CD4-positive, alpha-beta T cell treated with Interleukin-17A for 1 hour (primary cell): ENCODE measurements at regions not wholly inside any gene's neighbourhood (a gene's known extent, or its start where the extent isn't known, plus 50 kb on each side); places are given as distances from the start of the nearest gene placed in this dataset.

Experiments
- DNase-seq: peaks from one replicate; pipeline ENCODE4 v3.0.0-alpha.2; 2020

GRCh38 chr18:44028109-44028508, 652.6 kb upstream of the SETBP1 start:
- no peak for DNase-seq

DNA sequence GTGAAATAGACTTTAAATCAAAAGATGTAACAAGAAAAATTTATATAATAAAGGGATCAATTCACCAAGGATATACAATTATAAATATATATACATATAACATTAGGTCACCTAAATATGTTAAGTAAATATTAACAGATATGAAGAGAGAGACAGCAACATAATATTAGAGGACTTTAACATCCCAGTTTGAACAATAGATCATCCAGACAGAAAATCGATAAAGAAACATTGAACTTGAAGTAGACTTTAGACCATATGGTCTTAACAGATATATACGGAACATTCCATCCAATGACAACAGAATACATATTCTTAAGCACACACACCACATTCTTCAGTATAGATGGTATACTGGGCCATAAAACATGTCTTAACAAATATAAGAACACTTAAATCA, 649.6 kb upstream of the SETBP1 start:
- DNase-seq = no peak

DNA sequence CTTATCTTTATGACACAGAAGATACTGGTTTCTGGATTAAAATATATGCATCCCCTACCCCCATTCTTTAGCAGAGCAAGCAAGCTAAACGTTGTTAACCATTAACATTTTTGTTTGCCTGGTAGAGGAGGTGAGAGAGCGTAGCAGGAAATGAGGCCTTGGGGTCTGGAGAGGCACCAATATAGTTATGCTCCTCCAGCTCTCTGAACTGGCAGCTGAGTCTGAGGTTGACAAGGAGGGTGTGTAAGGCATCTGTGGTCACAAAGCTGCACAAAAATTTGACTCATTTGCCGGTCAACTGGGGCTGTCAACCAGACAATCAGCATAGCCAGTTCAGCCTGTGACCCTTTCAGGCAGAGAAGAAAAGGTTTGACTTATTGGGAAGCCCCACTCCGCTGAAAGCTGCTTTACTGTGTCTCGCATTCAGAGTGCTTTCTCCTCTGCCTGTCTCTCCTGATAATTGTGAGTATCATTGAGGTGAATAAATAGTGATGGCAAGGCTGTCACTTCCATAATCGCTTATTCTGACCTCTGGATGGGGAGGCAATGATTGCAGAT, 647.5 kb upstream of the SETBP1 start:
- no peak for DNase-seq

DNA sequence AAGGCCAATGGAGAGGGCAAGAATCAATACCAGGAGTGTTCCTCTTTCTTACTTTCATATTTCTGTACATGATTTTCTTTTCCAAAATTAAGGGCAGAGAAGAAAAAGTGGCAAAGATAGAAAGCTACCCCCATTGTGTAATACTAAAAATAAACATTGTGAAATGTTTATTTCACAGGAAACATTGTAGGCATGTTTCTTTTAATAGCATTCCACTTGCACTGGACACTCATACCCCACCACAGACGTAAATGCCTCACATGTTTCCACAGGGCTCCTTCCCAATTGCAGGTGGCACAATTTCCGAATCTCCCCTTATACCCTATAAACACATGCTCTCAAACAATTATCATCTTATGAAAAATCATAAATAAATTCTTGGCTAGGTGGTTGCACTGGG, 645.1 kb upstream of the SETBP1 start:
- DNase-seq = no peak

- DNase-seq = no peak
Observed at GRCh38 chr18:44036501-44036900, 644.2 kb upstream of the SETBP1 start.

- DNase-seq = no peak
Observed at GRCh38 chr18:44039216-44039615, 641.5 kb upstream of the SETBP1 start.

GRCh38 chr18:44039826-44040225, 640.9 kb upstream of the SETBP1 start:
- no peak for DNase-seq

DNA sequence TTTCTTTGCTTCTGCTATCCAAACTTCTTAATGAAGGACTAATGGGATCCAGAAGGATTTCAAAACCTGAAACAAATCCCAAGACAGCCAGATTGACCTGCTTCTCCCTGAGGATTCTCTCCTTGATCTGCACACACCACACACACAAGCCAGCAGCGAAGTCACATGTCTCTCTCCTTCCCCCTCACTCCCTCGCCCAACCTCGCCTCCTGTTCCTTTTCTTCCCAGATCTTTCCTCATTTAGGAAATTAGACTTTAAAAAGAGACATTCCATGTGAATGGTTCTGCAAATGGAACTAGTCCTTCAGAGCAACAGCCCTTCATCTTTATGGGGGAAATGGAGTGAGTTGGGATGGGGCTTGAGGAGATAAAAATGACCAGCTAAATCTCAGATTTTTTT, 639.1 kb upstream of the SETBP1 start:
- DNase-seq = no peak

GRCh38 chr18:44041961-44042360, 638.7 kb upstream of the SETBP1 start:
- no peak for DNase-seq

DNA sequence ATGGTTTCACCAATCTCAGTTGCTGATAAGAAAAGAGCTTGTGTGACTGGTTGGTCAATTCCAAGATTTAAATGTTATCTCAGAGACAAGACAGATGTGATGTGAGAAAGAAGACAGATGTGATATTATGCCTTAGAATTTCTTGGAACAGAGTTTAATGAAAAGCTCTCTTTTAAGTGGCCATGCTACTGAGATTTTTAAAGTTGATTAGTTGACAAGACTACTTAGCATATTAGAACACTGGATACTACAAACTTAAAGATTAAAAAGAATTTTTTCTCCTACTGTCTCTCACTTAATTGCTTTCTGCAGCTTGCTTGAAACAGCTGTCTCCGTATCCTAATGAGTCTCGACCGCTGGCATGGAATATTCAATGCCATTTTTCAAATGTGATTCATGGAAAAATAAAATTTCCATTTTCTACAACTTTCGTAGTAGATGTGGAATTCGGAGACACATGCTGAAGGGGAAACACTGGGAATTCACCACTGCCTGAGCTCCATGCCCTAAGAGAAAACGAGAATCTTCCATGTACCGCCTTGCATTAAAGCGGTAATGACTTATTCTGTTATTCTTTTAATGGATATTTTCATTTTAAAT, 634.2 kb upstream of the SETBP1 start:
- DNase-seq = no peak

- DNase-seq = no peak
Observed at GRCh38 chr18:44047585-44047984, 633.1 kb upstream of the SETBP1 start.

DNA sequence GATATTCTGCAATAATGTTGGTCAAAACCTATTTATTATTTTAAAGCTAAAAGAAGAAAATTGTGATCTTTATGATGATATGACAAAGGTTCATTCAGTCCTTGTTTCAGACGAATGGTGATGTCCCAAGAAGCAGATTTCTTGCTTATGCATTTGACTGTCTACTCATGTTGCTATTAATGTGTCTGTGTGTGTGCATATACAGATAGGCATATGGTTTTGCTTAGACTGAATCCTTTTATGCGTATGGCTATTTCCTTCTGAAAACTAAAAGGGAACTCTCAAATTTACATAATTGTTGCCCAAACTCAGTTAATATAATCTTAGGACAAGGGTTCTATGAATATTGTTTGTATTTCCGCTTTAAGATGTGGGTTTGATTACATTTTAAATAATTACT, 632.3 kb upstream of the SETBP1 start:
- DNase-seq = no peak

- no peak for DNase-seq
Observed at GRCh38 chr18:44048846-44049245, 631.8 kb upstream of the SETBP1 start.

- DNase-seq = no peak
Observed at GRCh38 chr18:44051026-44051425, 629.7 kb upstream of the SETBP1 start.

DNA sequence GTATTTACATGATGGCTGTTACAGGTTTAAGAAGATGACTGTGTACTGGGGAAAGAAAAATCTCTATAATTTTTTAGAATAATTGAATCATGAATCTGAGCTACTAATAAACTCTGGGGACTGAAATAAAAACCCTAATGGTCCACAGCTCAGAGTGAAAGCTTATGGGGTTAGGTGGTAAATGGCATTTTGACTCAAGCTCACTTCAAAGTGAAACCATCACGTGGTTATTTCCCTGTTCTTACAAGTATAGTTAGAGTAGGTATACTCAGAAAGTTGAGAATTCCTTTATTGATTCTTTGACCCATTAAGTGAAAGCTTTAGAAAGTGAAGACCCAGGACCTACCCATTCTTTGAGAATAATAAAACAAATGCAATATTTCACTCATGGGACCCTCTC, 626.2 kb upstream of the SETBP1 start:
- no peak for DNase-seq

DNA sequence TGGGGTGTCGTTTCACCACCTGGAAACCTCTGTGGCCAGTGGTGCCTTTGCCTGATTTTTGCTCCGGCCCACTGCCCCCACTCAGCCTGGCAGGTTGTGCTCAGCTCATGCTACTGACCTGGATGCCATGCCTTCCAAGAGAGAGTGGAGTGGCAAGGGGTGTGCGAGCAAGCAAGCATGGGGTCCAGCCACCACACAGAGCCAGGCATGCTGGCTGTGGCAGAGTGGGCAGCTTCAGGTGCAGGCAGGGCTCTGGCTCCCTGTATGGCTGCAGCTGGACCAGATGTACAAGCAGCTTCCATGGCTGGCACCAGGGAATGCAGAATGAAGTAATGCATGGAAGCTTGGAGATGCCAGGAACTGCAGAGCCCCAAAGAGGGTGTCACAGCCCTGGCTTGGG, 620.5 kb upstream of the SETBP1 start:
- DNase-seq = no peak

GRCh38 chr18:44061438-44061837, 619.2 kb upstream of the SETBP1 start:
- DNase-seq = no peak

- no peak for DNase-seq
Observed at GRCh38 chr18:44062345-44062744, 618.3 kb upstream of the SETBP1 start.

- no peak for DNase-seq
Observed at GRCh38 chr18:44065206-44065605, 615.5 kb upstream of the SETBP1 start.

DNA sequence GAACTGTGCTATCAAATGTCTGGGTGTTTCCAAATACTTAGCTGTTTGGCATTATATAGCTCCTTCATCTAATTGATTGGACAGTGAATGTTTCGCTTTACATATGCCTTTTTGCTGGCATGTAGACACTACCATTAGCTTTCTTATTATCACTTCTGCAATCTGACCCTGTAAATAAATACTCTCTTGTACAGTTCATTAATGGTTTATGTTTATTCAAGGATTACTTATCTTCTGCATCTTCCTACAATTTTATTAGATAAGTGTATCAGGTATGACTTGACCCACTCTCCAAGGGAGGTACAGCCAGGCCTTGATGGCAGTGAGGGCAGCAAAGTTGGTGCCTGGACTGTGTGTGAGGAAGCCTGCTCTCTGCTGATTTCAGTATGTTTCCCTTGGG, 614.1 kb upstream of the SETBP1 start:
- DNase-seq = no peak

DNA sequence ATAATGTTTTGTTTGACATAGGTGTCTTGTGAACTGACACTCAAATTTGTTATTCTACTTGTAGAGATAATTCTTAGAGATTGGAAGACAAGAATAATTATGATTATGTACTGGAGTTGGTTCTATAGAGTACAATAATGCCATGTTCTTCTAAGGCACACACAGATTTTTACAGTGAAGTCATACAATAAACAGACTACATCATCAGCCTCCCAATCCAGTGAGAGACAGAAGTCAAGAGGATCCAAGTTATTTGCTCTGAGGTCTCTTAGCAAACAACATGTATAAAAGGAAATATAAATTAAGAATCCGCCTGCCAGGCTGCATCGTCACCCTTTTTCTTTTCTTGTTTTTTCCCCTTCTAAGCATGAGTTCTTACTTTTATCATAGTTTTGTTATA, 613.5 kb upstream of the SETBP1 start:
- DNase-seq = no peak

- no peak for DNase-seq
Observed at GRCh38 chr18:44075038-44075437, 605.6 kb upstream of the SETBP1 start.

- DNase-seq = no peak
Observed at GRCh38 chr18:44079606-44080005, 601.1 kb upstream of the SETBP1 start.

DNA sequence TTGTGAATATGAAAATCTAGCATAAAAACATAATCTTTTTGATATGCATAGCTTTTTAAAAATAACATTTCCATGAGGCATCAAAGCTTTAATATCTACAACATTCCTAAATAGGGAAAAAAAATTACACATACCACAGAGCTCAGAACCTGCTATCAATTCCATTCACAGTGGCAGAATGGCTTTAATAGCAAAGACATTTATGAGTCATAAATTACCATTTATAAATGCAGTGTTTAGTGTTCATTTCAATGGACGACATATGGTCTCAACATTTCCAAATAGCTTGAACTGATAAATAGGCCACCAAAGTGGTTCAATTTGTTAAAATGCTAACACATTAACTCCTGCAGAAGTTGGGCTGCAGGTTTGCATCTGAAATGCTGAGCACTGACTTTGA, 600.6 kb upstream of the SETBP1 start:
- DNase-seq = no peak

- no peak for DNase-seq
Observed at GRCh38 chr18:44089732-44090131, 591.0 kb upstream of the SETBP1 start.

GRCh38 chr18:44090453-44090852, 590.2 kb upstream of the SETBP1 start:
- DNase-seq = no peak
